Uterus (tissue), 2 donors: ENCODE measurements at regions not wholly inside any gene's neighbourhood (a gene's known extent, or its start where the extent isn't known, plus 50 kb on each side); places are given as distances from the start of the nearest gene placed in this dataset.

Source experiments
- CTCF ChIP-seq, 4 experiments: fragments of 200-600 bp in 2 of 4; fragments of 450-650 bp in 2 of 4; sonication (generic) in 2 of 4; IDR thresholded peaks; one replicate each; pipeline ENCODE4 v1.5.1; 2016 to 2019; ENCODE audit warnings: antibody characterized with exemption in 4 of 4, mild to moderate bottlenecking in 2 of 4, moderate library complexity in 1 of 4
- POLR2A ChIP-seq, 2 donors: fragments of 450-650 bp; IDR thresholded peaks; one replicate each; pipeline ENCODE4 v1.6.1; 2016; ENCODE audit warnings: antibody characterized with exemption in 2 of 2, mild to moderate bottlenecking in 1 of 2, moderate library complexity in 1 of 2

GRCh38 chr3:43196721-43197120 is 89.6 kb upstream of the SNRK start:
- TF ChIP-seq POLR2A (IDR thresholded peaks at IDR 0.05) (no peak), CTCF (IDR thresholded peaks at IDR 0.05) (no peak)
